CD14-positive monocyte (primary cell): ENCODE measurements at regions not wholly inside any gene's neighbourhood (a gene's known extent, or its start where the extent isn't known, plus 50 kb on each side); places are given as distances from the start of the nearest gene placed in this dataset.

Experiments used
- DNase-seq, 3 donors: peaks; one replicate each; pipeline ENCODE4 v3.0.0-alpha.2; 2011 to 2022
- H2AFZ ChIP-seq: 2 replicates; pipeline ENCODE4 v1.6.0; 2012; ENCODE audit warnings: mild to moderate bottlenecking, low read depth, low read length, inconsistent platforms; ENCODE audit not compliant: insufficient read depth, poor library complexity, severe bottlenecking
- H3K27ac ChIP-seq, 2 donors: 1 replicate in 1 of 2; 2 replicates in 1 of 2; pipeline ENCODE4 v1.5.1; 2012 to 2013; ENCODE audit warnings: low read length in 2 of 2, control low read depth in 1 of 2, inconsistent platforms in 1 of 2, low read depth in 1 of 2, mild to moderate bottlenecking in 1 of 2
- H3K27me3 ChIP-seq, 2 donors: one replicate each; pipeline versions ENCODE4 v1.6.0 to v1.6.1; 2011 to 2013; ENCODE audit warnings: low read length in 2 of 2; ENCODE audit not compliant: control insufficient read depth in 2 of 2, insufficient read depth in 2 of 2
- H3K36me3 ChIP-seq, 2 donors: replicated peaks in 1 of 2; 1 replicate in 1 of 2; 2 replicates in 1 of 2; pipeline versions ENCODE4 v1.5.1 to v1.6.1; 2012 to 2013; ENCODE audit warnings: low read length in 2 of 2, control low read depth in 1 of 2, inconsistent platforms in 1 of 2, mild to moderate bottlenecking in 1 of 2; ENCODE audit not compliant: insufficient read depth in 2 of 2, control insufficient read depth in 1 of 2
- H3K4me1 ChIP-seq, 2 donors: 1 replicate in 1 of 2; 2 replicates in 1 of 2; pipeline versions ENCODE4 v1.5.1 to v1.6.1; 2012 to 2013; ENCODE audit warnings: low read length in 2 of 2, control low read depth in 1 of 2, inconsistent platforms in 1 of 2, mild to moderate bottlenecking in 1 of 2, moderate library complexity in 1 of 2; ENCODE audit not compliant: insufficient read depth in 2 of 2, control insufficient read depth in 1 of 2
- H3K4me2 ChIP-seq: replicated peaks from 2 replicates; pipeline ENCODE3; 2012; ENCODE audit warnings: low read length, moderate library complexity, mild to moderate bottlenecking; ENCODE audit not compliant: poor library complexity, severe bottlenecking; ENCODE audit errors: extremely low read depth
- H3K4me3 ChIP-seq, 3 experiments: fragments of 200-600 bp in 1 of 3; sonication (generic) in 1 of 3; replicated peaks in 1 of 3; 1 replicate in 2 of 3; 2 replicates in 1 of 3; pipeline ENCODE4 v1.5.1; 2011 to 2013; ENCODE audit warnings: low read length in 3 of 3, mild to moderate bottlenecking in 3 of 3, control low read depth in 2 of 3, low read depth in 2 of 3, inconsistent platforms in 1 of 3, moderate library complexity in 1 of 3
- H3K79me2 ChIP-seq: 2 replicates; pipeline ENCODE4 v1.6.0; 2012; ENCODE audit warnings: mild to moderate bottlenecking, control low read depth, inconsistent platforms, low read length, moderate library complexity; ENCODE audit not compliant: insufficient read depth
- H3K9ac ChIP-seq: 2 replicates; pipeline ENCODE4 v1.6.0; 2017; ENCODE audit warnings: low read length, mild to moderate bottlenecking; ENCODE audit not compliant: insufficient read depth, poor library complexity, severe bottlenecking
- H3K9me3 ChIP-seq, 2 donors: replicated peaks in 1 of 2; 1 replicate in 1 of 2; 2 replicates in 1 of 2; pipeline versions ENCODE4 v1.5.1 to v1.6.1; 2012 to 2013; ENCODE audit warnings: low read length in 2 of 2, control low read depth in 1 of 2; ENCODE audit not compliant: control insufficient read depth in 1 of 2, insufficient read depth in 1 of 2
- H4K20me1 ChIP-seq: 2 replicates; pipeline ENCODE4 v1.6.0; 2012; ENCODE audit warnings: mild to moderate bottlenecking, low read length, control low read depth, moderate library complexity; ENCODE audit not compliant: insufficient read depth
- H3K27ac Mint-ChIP-seq, 7 donors: one replicate each; pipeline ENCODE4 v1.8.0; 2020; ENCODE audit warnings: mild to moderate bottlenecking in 7 of 7, mixed read lengths in 7 of 7, moderate library complexity in 6 of 7, inconsistent platforms in 2 of 7
- H3K27me3 Mint-ChIP-seq, 3 donors: one replicate each; pipeline ENCODE4 v1.8.0; 2021 to 2022; ENCODE audit warnings: low read depth in 3 of 3, mild to moderate bottlenecking in 3 of 3, mixed read lengths in 3 of 3, moderate library complexity in 3 of 3, inconsistent platforms in 1 of 3
- H3K36me3 Mint-ChIP-seq, 2 donors: one replicate each; pipeline ENCODE4 v1.8.0; 2020; ENCODE audit warnings: mixed read lengths in 2 of 2, inconsistent platforms in 1 of 2, mild to moderate bottlenecking in 1 of 2
- H3K4me1 Mint-ChIP-seq: one replicate; pipeline ENCODE4 v1.8.0; 2020; ENCODE audit warnings: mild to moderate bottlenecking, mixed read lengths
- H3K4me3 Mint-ChIP-seq, 2 donors: one replicate each; pipeline ENCODE4 v1.8.0; 2020; ENCODE audit warnings: mild to moderate bottlenecking in 2 of 2, mixed read lengths in 2 of 2, moderate library complexity in 1 of 2
- H3K9me3 Mint-ChIP-seq, 7 donors: one replicate each; pipeline ENCODE4 v1.8.0; 2020 to 2022; ENCODE audit warnings: mixed read lengths in 7 of 7, mild to moderate bottlenecking in 6 of 7, moderate library complexity in 6 of 7, inconsistent platforms in 2 of 7
- WGBS: methylation state at CpG from one replicate; pipeline ENCODE4 v1.1.5; 2013; ENCODE audit warnings: missing lambda C conversion rate; ENCODE audit not compliant: insufficient coverage; 5-methylcytosine and 5-hydroxymethylcytosine counted together
- intact Hi-C, 2 donors: fragments of 100-400 bp; cut with micrococcal nuclease; formaldehyde crosslinking; loops; one replicate each; pipeline versions ENCODE4 v1.15.0 to v1.15.1; 2023
- TF ChIP-seq, protein P1 (sequence below): fragments of 200-600 bp; IDR thresholded peaks from one replicate; pipeline ENCODE4 v1.8.0; 2022; ENCODE audit warnings: antibody characterized with exemption, mild to moderate bottlenecking

DNA sequence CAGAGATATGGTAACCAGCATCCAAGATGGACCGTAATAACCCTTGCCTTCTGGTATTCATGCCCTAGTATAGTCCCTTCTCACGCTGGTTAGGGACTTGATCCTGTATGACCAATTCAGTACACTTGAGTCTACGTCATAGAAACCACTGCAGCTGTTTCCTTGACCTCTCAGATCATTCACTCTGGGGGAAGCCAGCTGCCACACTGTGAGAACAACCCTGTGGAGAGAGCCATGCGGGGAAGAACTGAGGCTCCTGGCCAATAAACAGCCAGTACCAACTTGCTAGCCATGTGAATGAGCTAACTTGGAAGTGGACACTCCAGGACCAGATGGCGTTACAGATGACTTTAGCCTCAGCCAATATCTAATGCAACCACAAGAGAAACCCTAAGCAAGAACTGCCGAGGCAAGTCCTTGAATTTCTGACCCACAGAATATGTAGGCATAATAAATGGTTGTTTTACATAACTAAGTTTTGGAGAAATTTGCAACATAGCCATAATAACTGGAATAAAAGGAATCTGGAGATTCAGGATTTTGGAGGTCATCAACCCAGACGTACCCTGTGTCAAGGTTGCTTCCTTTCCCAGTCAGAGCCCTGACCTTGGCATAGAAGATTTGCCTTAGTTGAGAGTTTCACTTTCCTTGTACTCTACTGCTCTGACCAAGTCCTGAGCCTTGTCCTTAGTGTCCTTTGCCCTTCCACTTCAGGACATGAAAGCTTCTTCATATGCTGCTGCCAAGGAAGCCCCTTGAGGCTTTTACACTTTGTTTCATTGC is 87.3 kb upstream of the ZNF81 start:
- no peak overlapping the region for H3K27ac ChIP-seq
- H3K4me1 ChIP-seq, result no peaks in the 10 kb centered on the region
- no peaks in the 10 kb centered on the region for H3K9me3 Mint-ChIP-seq

DNA sequence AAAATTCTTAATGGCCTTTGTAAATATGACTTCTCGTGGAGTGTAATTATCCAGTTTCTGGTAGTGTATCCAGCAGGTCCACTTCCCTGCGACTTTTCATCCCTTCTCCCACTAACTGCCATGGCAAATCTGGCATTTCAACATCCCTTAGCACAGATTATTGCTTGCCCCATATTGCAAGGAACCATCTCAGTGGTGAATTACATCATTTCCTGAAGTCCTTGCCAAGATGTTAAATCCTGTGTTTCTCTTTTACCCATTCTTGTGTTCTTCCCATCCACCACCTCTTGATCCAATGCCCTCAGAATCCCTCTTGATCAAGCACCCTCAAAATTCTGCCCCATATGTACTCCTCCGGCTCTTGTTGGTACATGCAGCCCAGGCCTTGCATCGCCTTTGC is 88.1 kb upstream of the ZNF81 start:
- H3K4me1 ChIP-seq, result no peaks in the 10 kb centered on the region
- no peaks in the 10 kb centered on the region for H3K36me3 ChIP-seq
- intact Hi-C loops, result no loop called here
- no peaks in the 10 kb centered on the region for H3K9me3 ChIP-seq
- no peak overlapping the region for H3K27ac ChIP-seq
- Mint-ChIP-seq H3K36me3 (no peaks in the 10 kb centered on the region), H3K27ac (peak overlapping the region in 1 of 7 donors; percentile 33), H3K4me3 (peak overlapping the region in 1 of 2 donors; percentile 1), H3K9me3 (no peaks in the 10 kb centered on the region), H3K27me3 (peaks cover 0 to 5% (median 3%) of the 10 kb centered on the region in 3 donors), H3K4me1 (peaks cover 8% of the 10 kb centered on the region)
- WGBS, result no CpG with 5 or more reads among the region's 4 CpGs
- H3K4me3 ChIP-seq, result no peak overlapping the region
- H2AFZ ChIP-seq, result no peak overlapping the region
- DNase-seq, result no peak
- TF ChIP-seq, protein P1, sequence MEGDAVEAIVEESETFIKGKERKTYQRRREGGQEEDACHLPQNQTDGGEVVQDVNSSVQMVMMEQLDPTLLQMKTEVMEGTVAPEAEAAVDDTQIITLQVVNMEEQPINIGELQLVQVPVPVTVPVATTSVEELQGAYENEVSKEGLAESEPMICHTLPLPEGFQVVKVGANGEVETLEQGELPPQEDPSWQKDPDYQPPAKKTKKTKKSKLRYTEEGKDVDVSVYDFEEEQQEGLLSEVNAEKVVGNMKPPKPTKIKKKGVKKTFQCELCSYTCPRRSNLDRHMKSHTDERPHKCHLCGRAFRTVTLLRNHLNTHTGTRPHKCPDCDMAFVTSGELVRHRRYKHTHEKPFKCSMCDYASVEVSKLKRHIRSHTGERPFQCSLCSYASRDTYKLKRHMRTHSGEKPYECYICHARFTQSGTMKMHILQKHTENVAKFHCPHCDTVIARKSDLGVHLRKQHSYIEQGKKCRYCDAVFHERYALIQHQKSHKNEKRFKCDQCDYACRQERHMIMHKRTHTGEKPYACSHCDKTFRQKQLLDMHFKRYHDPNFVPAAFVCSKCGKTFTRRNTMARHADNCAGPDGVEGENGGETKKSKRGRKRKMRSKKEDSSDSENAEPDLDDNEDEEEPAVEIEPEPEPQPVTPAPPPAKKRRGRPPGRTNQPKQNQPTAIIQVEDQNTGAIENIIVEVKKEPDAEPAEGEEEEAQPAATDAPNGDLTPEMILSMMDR, result no peak
- no peaks in the 10 kb centered on the region for H3K27me3 ChIP-seq
- H3K79me2 ChIP-seq, result no peaks in the 10 kb centered on the region
- no peaks in the 10 kb centered on the region for H4K20me1 ChIP-seq
- H3K4me2 ChIP-seq, result no peak overlapping the region
- no peak overlapping the region for H3K9ac ChIP-seq

More for the DNA sequence above, 87.3 kb upstream of the ZNF81 start:
- H3K9me3 ChIP-seq, result no peaks in the 10 kb centered on the region
- no peak for DNase-seq
- Mint-ChIP-seq H3K27me3 (peaks cover 0 to 5% (median 5%) of the 10 kb centered on the region in 3 donors), H3K27ac (no peak overlapping the region), H3K4me1 (peaks cover 8% of the 10 kb centered on the region), H3K4me3 (no peak overlapping the region), H3K36me3 (no peaks in the 10 kb centered on the region)
- no peaks in the 10 kb centered on the region for H4K20me1 ChIP-seq
- no peaks in the 10 kb centered on the region for H3K36me3 ChIP-seq
- H3K9ac ChIP-seq, result no peak overlapping the region
- no peaks in the 10 kb centered on the region for H3K27me3 ChIP-seq
- no peak overlapping the region for H2AFZ ChIP-seq
- H3K79me2 ChIP-seq, result no peaks in the 10 kb centered on the region
- no CpG with 5 or more reads among the region's 7 CpGs for WGBS
- H3K4me2 ChIP-seq, result no peak overlapping the region
- intact Hi-C loops, result no loop called here
- no peak overlapping the region for H3K4me3 ChIP-seq
- TF ChIP-seq, protein P1, result no peak
